ENCODE measurements at regions not wholly inside any gene's neighbourhood (a gene's known extent, or its start where the extent isn't known, plus 50 kb on each side); places are given as distances from the start of the nearest gene placed in this dataset.

DNA sequence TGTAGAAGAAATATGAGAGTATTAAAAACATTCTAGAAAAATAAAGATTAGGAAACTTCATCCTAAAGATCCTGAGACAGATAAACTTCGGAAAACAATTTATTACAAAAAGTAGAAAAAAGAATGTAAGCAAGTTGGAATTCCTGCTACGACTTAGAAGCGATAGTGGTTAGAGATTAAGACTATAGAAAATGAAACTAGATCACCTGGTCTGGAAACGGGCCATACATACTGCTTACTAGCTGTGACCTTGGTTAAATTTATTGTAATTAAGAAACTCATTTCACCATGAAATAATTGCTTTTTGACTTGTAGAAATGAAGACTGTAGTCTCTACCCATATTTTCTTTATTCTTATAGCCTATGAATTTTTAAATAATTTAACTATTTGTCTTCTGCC lies 614.1 kb downstream of the SLC16A7 start:
- TF ChIP-seq, protein P1, sequence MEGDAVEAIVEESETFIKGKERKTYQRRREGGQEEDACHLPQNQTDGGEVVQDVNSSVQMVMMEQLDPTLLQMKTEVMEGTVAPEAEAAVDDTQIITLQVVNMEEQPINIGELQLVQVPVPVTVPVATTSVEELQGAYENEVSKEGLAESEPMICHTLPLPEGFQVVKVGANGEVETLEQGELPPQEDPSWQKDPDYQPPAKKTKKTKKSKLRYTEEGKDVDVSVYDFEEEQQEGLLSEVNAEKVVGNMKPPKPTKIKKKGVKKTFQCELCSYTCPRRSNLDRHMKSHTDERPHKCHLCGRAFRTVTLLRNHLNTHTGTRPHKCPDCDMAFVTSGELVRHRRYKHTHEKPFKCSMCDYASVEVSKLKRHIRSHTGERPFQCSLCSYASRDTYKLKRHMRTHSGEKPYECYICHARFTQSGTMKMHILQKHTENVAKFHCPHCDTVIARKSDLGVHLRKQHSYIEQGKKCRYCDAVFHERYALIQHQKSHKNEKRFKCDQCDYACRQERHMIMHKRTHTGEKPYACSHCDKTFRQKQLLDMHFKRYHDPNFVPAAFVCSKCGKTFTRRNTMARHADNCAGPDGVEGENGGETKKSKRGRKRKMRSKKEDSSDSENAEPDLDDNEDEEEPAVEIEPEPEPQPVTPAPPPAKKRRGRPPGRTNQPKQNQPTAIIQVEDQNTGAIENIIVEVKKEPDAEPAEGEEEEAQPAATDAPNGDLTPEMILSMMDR (IDR thresholded peaks at IDR 0.05), result no peak
- TF ChIP-seq POLR2A (IDR thresholded peaks at IDR 0.05), result no peak
- no peak for TF ChIP-seq POLR2AphosphoS5 (IDR thresholded peaks at IDR 0.05)

All from breast epithelium (tissue), 3 donors.